ENCODE measurements at regions not wholly inside any gene's neighbourhood (a gene's known extent, or its start where the extent isn't known, plus 50 kb on each side); places are given as distances from the start of the nearest gene placed in this dataset.

GRCh38 chr12:16685107-16685506 is 79.1 kb upstream of the LMO3 start:
- TF ChIP-seq, protein P1, sequence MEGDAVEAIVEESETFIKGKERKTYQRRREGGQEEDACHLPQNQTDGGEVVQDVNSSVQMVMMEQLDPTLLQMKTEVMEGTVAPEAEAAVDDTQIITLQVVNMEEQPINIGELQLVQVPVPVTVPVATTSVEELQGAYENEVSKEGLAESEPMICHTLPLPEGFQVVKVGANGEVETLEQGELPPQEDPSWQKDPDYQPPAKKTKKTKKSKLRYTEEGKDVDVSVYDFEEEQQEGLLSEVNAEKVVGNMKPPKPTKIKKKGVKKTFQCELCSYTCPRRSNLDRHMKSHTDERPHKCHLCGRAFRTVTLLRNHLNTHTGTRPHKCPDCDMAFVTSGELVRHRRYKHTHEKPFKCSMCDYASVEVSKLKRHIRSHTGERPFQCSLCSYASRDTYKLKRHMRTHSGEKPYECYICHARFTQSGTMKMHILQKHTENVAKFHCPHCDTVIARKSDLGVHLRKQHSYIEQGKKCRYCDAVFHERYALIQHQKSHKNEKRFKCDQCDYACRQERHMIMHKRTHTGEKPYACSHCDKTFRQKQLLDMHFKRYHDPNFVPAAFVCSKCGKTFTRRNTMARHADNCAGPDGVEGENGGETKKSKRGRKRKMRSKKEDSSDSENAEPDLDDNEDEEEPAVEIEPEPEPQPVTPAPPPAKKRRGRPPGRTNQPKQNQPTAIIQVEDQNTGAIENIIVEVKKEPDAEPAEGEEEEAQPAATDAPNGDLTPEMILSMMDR (IDR thresholded peaks at IDR 0.05): peak in 1 of 4 experiments; percentile 17
- no peak for TF ChIP-seq POLR2A (IDR thresholded peaks at IDR 0.05)

Data from uterus (tissue), 2 donors.